Neural cell (in vitro differentiated cells): ENCODE measurements at regions not wholly inside any gene's neighbourhood (a gene's known extent, or its start where the extent isn't known, plus 50 kb on each side); places are given as distances from the start of the nearest gene placed in this dataset.

ENCODE experiments used
- H2AFZ ChIP-seq: fragments of 200-600, 300-800 bp; sonication (generic), shearing (Covaris generic); 2 replicates; pipeline ENCODE4 v1.6.0; 2014; ENCODE audit warnings: low read depth, mild to moderate bottlenecking, antibody characterized with exemption, low read length, moderate library complexity
- H3F3A ChIP-seq: fragments of 200-600 bp; shearing (Covaris generic); 2 replicates; pipeline ENCODE4 v1.6.1; 2016; ENCODE audit warnings: mild to moderate bottlenecking, moderate library complexity, mixed read lengths, antibody characterized with exemption, low read length; ENCODE audit not compliant: insufficient read depth, poor library complexity, severe bottlenecking
- H3K27ac ChIP-seq: fragments of 200-600, 300-800 bp; sonication (generic), shearing (Covaris generic); 2 replicates; pipeline ENCODE4 v1.5.1; 2014; ENCODE audit warnings: mild to moderate bottlenecking, low read length, moderate library complexity
- H3K27me3 ChIP-seq: fragments of 300-800, 200-600 bp; sonication (generic), shearing (Covaris generic); 2 replicates; pipeline ENCODE4 v1.6.0; 2014; ENCODE audit warnings: mild to moderate bottlenecking, low read depth, low read length, moderate library complexity; ENCODE audit not compliant: insufficient read depth
- H3K36me3 ChIP-seq: fragments of 300-800, 200-600 bp; sonication (generic), shearing (Covaris generic); 2 replicates; pipeline ENCODE4 v1.5.1; 2014; ENCODE audit warnings: mild to moderate bottlenecking, antibody characterized with exemption, low read length, moderate library complexity; ENCODE audit not compliant: insufficient read depth
- H3K4me2 ChIP-seq: fragments of 300-800, 200-600 bp; sonication (generic), shearing (Covaris generic); 2 replicates; pipeline ENCODE4 v1.6.0; 2014; ENCODE audit warnings: mild to moderate bottlenecking, low read length
- H3K4me3 ChIP-seq: fragments of 300-800, 200-600 bp; sonication (generic), shearing (Covaris generic); 2 replicates; pipeline ENCODE4 v1.5.1; 2014; ENCODE audit warnings: mild to moderate bottlenecking, low read length, moderate library complexity
- H3K79me2 ChIP-seq: fragments of 200-600 bp; shearing (Covaris generic); replicated peaks from 2 replicates; pipeline ENCODE4 v1.6.0; 2014; ENCODE audit warnings: mild to moderate bottlenecking, low read length, moderate library complexity; ENCODE audit not compliant: insufficient read depth
- H3K9ac ChIP-seq: fragments of 300-800, 200-600 bp; sonication (generic), shearing (Covaris generic); 2 replicates; pipeline ENCODE4 v1.6.1; 2016; ENCODE audit warnings: mild to moderate bottlenecking, low read length, mixed read lengths
- H3K9me2 ChIP-seq: fragments of 200-600 bp; shearing (Covaris generic); 2 replicates; pipeline ENCODE4 v1.6.1; 2016; ENCODE audit warnings: mild to moderate bottlenecking, low read length, mixed read lengths; ENCODE audit not compliant: insufficient read depth
- H3K9me3 ChIP-seq: fragments of 200-600, 300-800 bp; sonication (generic), shearing (Covaris generic); 2 replicates; pipeline ENCODE4 v1.6.1; 2016; ENCODE audit warnings: mild to moderate bottlenecking, mixed run types, low read length, moderate library complexity, mixed read lengths
- H4K20me1 ChIP-seq: fragments of 200-600 bp; shearing (Covaris generic); 2 replicates; pipeline ENCODE4 v1.6.1; 2016; ENCODE audit warnings: mild to moderate bottlenecking, mixed run types; ENCODE audit not compliant: insufficient read depth
- CTCF ChIP-seq: fragments of 450-650 bp; IDR thresholded peaks from 2 replicates; pipeline ENCODE4 v1.5.1; 2014; ENCODE audit warnings: antibody characterized with exemption, mild to moderate bottlenecking, moderate library complexity; ENCODE audit not compliant: poor library complexity, severe bottlenecking
- EP300 ChIP-seq: fragments of 450-650 bp; conservative IDR thresholded peaks from 2 replicates; pipeline ENCODE4 v1.6.1; 2014; ENCODE audit warnings: antibody characterized with exemption, mild to moderate bottlenecking, moderate library complexity; ENCODE audit not compliant: poor library complexity, severe bottlenecking
- EZH2 ChIP-seq: fragments of 200-600, 300-800 bp; shearing (Covaris generic), sonication (generic); IDR thresholded peaks from 2 replicates; pipeline ENCODE4 v1.6.1; 2014; ENCODE audit warnings: antibody characterized with exemption, low read length, borderline replicate concordance, mild to moderate bottlenecking; ENCODE audit not compliant: insufficient read depth, poor library complexity, severe bottlenecking
- MXI1 ChIP-seq: fragments of 450-650 bp; conservative IDR thresholded peaks from 2 replicates; pipeline ENCODE4 v1.6.1; 2014; ENCODE audit warnings: antibody characterized with exemption, mild to moderate bottlenecking; ENCODE audit not compliant: poor library complexity, severe bottlenecking
- POLR2AphosphoS5 ChIP-seq: IDR thresholded peaks from 2 replicates; pipeline ENCODE4 v1.6.1; 2012
- RAD21 ChIP-seq: fragments of 450-650 bp; conservative IDR thresholded peaks from 2 replicates; pipeline ENCODE4 v1.6.1; 2014; ENCODE audit warnings: antibody characterized with exemption, mild to moderate bottlenecking, moderate library complexity
- REST ChIP-seq: IDR thresholded peaks from 2 replicates; pipeline ENCODE4 v1.6.1; 2012; ENCODE audit warnings: borderline replicate concordance
- SMC3 ChIP-seq: fragments of 450-650 bp; conservative IDR thresholded peaks from 2 replicates; pipeline ENCODE4 v1.6.1; 2014; ENCODE audit warnings: antibody characterized with exemption, mild to moderate bottlenecking, moderate library complexity; ENCODE audit not compliant: poor library complexity
- TAF1 ChIP-seq: IDR thresholded peaks from 2 replicates; pipeline ENCODE4 v1.6.1; 2012; ENCODE audit warnings: low read depth

- no peaks in the 10 kb centered on the region for H3K27me3 ChIP-seq
- H3K27ac ChIP-seq, result no peak overlapping the region
- no peak overlapping the region for H3K4me3 ChIP-seq
- no peaks in the 10 kb centered on the region for H3K36me3 ChIP-seq
- no peaks in the 10 kb centered on the region for H3K79me2 ChIP-seq
- H3K9ac ChIP-seq, result no peak overlapping the region
- no peak overlapping the region for H2AFZ ChIP-seq
- H3K9me3 ChIP-seq, result no peaks in the 10 kb centered on the region
- H4K20me1 ChIP-seq, result no peaks in the 10 kb centered on the region
- no peaks in the 10 kb centered on the region for H3F3A ChIP-seq
- no peak overlapping the region for H3K4me2 ChIP-seq
- TF ChIP-seq REST (no peak), RAD21 (no peak), SMC3 (no peak), MXI1 (no peak), EZH2 (no peak), CTCF (no peak), TAF1 (no peak), EP300 (no peak), POLR2AphosphoS5 (no peak)
- no peaks in the 10 kb centered on the region for H3K9me2 ChIP-seq
Measured at GRCh38 chr16:48978501-48978900, 303.1 kb downstream of the CBLN1 start.

GRCh38 chr16:48972236-48972635 lies 309.4 kb downstream of the CBLN1 start:
- no peaks in the 10 kb centered on the region for H3K36me3 ChIP-seq
- H3F3A ChIP-seq, result no peaks in the 10 kb centered on the region
- H3K27me3 ChIP-seq, result no peaks in the 10 kb centered on the region
- no peak overlapping the region for H3K4me3 ChIP-seq
- TF ChIP-seq POLR2AphosphoS5, result no peak
- no peak for TF ChIP-seq EZH2
- TF ChIP-seq EP300, result no peak
- no peak for TF ChIP-seq RAD21
- TF ChIP-seq MXI1, result no peak
- no peak for TF ChIP-seq TAF1
- TF ChIP-seq SMC3, result no peak
- no peak for TF ChIP-seq REST
- no peak for TF ChIP-seq CTCF
- no peaks in the 10 kb centered on the region for H3K9me2 ChIP-seq
- H2AFZ ChIP-seq, result no peak overlapping the region
- no peaks in the 10 kb centered on the region for H3K9me3 ChIP-seq
- no peaks in the 10 kb centered on the region for H3K79me2 ChIP-seq
- no peak overlapping the region for H3K4me2 ChIP-seq
- H3K27ac ChIP-seq, result no peak overlapping the region
- no peaks in the 10 kb centered on the region for H4K20me1 ChIP-seq
- no peak overlapping the region for H3K9ac ChIP-seq
